H4 (cell line): ENCODE measurements at regions not wholly inside any gene's neighbourhood (a gene's known extent, or its start where the extent isn't known, plus 50 kb on each side); places are given as distances from the start of the nearest gene placed in this dataset.

Source experiments
- DNase-seq: peaks from one replicate; pipeline ENCODE4 v3.0.0-alpha.2; 2015; ENCODE audit warnings: low spot score

- DNase-seq: no peak
Measured at GRCh38 chr2:128979182-128979581, 660.5 kb upstream of the HS6ST1 start.

GRCh38 chr2:128980475-128980874 is 661.8 kb upstream of the HS6ST1 start:
- DNase-seq: no peak

- DNase-seq: no peak
Measured at GRCh38 chr2:128981353-128981752, 662.7 kb upstream of the HS6ST1 start.

GRCh38 chr2:128982001-128982400 is 663.3 kb upstream of the HS6ST1 start:
- DNase-seq: no peak

- DNase-seq: no peak
Measured at GRCh38 chr2:128982670-128983069, 664.0 kb upstream of the HS6ST1 start.

- no peak for DNase-seq
Measured at GRCh38 chr2:128983094-128983493, 664.4 kb upstream of the HS6ST1 start.

GRCh38 chr2:128984081-128984480 is 665.4 kb upstream of the HS6ST1 start:
- DNase-seq: no peak

GRCh38 chr2:128984855-128985254 is 666.2 kb upstream of the HS6ST1 start:
- no peak for DNase-seq

GRCh38 chr2:128986026-128986715 is 667.5 kb upstream of the HS6ST1 start:
- DNase-seq: no peak

GRCh38 chr2:128986867-128987268 is 668.2 kb upstream of the HS6ST1 start:
- DNase-seq: no peak

- no peak for DNase-seq
Measured at GRCh38 chr2:128988326-128988725, 669.7 kb upstream of the HS6ST1 start.

- DNase-seq: no peak
Measured at GRCh38 chr2:128988967-128989366, 670.3 kb upstream of the HS6ST1 start.

- no peak for DNase-seq
Measured at GRCh38 chr2:128995086-128995485, 676.4 kb upstream of the HS6ST1 start.

GRCh38 chr2:128996078-128996477 is 677.4 kb upstream of the HS6ST1 start:
- no peak for DNase-seq

GRCh38 chr2:128997166-128997866 is 678.6 kb upstream of the HS6ST1 start:
- DNase-seq: no peak

- DNase-seq: no peak
Measured at GRCh38 chr2:129001926-129002325, 683.3 kb upstream of the HS6ST1 start.

- no peak for DNase-seq
Measured at GRCh38 chr2:129002751-129003150, 684.1 kb upstream of the HS6ST1 start.

- DNase-seq: no peak
Measured at GRCh38 chr2:129004485-129004884, 685.8 kb upstream of the HS6ST1 start.

GRCh38 chr2:129004940-129005490 is 686.3 kb upstream of the HS6ST1 start:
- no peak for DNase-seq

- DNase-seq: no peak
Measured at GRCh38 chr2:129006135-129006886, 687.6 kb upstream of the HS6ST1 start.

- no peak for DNase-seq
Measured at GRCh38 chr2:129006901-129007300, 688.2 kb upstream of the HS6ST1 start.

- no peak for DNase-seq
Measured at GRCh38 chr2:129008055-129008880, 689.6 kb upstream of the HS6ST1 start.
